NCI-H146 treated with DMSO at 0.1 percent for 48 hours (cell line): ENCODE measurements at regions not wholly inside any gene's neighbourhood (a gene's known extent, or its start where the extent isn't known, plus 50 kb on each side); places are given as distances from the start of the nearest gene placed in this dataset.

Experiments
- DNase-seq: peaks from one replicate; lab custom pipeline; 2025; ENCODE audit not compliant: unreplicated experiment; lab: John Stamatoyannopoulos, UW

GRCh38 chr1:218863987-218864386 is 309.7 kb upstream of the LYPLAL1 start:
- no peak for DNase-seq

GRCh38 chr1:218865591-218865990 is 308.1 kb upstream of the LYPLAL1 start:
- DNase-seq, result no peak

GRCh38 chr1:218866507-218866906 is 307.2 kb upstream of the LYPLAL1 start:
- DNase-seq, result no peak

GRCh38 chr1:218867066-218867465 is 306.6 kb upstream of the LYPLAL1 start:
- no peak for DNase-seq

- DNase-seq, result no peak
Measured at GRCh38 chr1:218867941-218868626, 305.6 kb upstream of the LYPLAL1 start.

- DNase-seq, result no peak
Measured at GRCh38 chr1:218869276-218869675, 304.4 kb upstream of the LYPLAL1 start.

- no peak for DNase-seq
Measured at GRCh38 chr1:218872026-218872425, 301.7 kb upstream of the LYPLAL1 start.

- no peak for DNase-seq
Measured at GRCh38 chr1:218872928-218873327, 300.8 kb upstream of the LYPLAL1 start.

GRCh38 chr1:218874313-218874712 is 299.4 kb upstream of the LYPLAL1 start:
- no peak for DNase-seq

GRCh38 chr1:218874801-218875400 is 298.8 kb upstream of the LYPLAL1 start:
- no peak for DNase-seq

- no peak for DNase-seq
Measured at GRCh38 chr1:218878369-218878768, 295.3 kb upstream of the LYPLAL1 start.

- DNase-seq, result no peak
Measured at GRCh38 chr1:218880484-218881060, 293.1 kb upstream of the LYPLAL1 start.

- DNase-seq, result no peak
Measured at GRCh38 chr1:218882454-218882853, 291.2 kb upstream of the LYPLAL1 start.

GRCh38 chr1:218886101-218886871 is 287.4 kb upstream of the LYPLAL1 start:
- DNase-seq, result no peak

- DNase-seq, result no peak
Measured at GRCh38 chr1:218887141-218887925, 286.3 kb upstream of the LYPLAL1 start.

GRCh38 chr1:218890451-218890850 is 283.2 kb upstream of the LYPLAL1 start:
- DNase-seq, result no peak

GRCh38 chr1:218891577-218891976 is 282.1 kb upstream of the LYPLAL1 start:
- DNase-seq, result no peak

- DNase-seq, result no peak
Measured at GRCh38 chr1:218895064-218895587, 278.6 kb upstream of the LYPLAL1 start.

GRCh38 chr1:218896202-218896601 is 277.5 kb upstream of the LYPLAL1 start:
- DNase-seq, result no peak

GRCh38 chr1:218898921-218899320 is 274.8 kb upstream of the LYPLAL1 start:
- no peak for DNase-seq

GRCh38 chr1:218900615-218901014 is 273.1 kb upstream of the LYPLAL1 start:
- no peak for DNase-seq
